Choroid plexus epithelial cell (primary cell): ENCODE measurements at regions not wholly inside any gene's neighbourhood (a gene's known extent, or its start where the extent isn't known, plus 50 kb on each side); places are given as distances from the start of the nearest gene placed in this dataset.
"Not testable (repeated sequence)": the region's sequence is repeated elsewhere in the genome, so short reads cannot be mapped to it uniquely, and the experiment has no call there.

Source experiments
- DNase-seq: peaks from one replicate; pipeline ENCODE4 v3.0.0-alpha.2; 2010; ENCODE audit warnings: low read depth
- H3K4me3 ChIP-seq: 2 replicates; pipeline ENCODE4 v1.5.1; 2011; ENCODE audit warnings: low read depth, mild to moderate bottlenecking, control low read depth, low read length, moderate library complexity
- CTCF ChIP-seq: conservative IDR thresholded peaks from 2 replicates; pipeline ENCODE4 v1.5.1; 2011; ENCODE audit warnings: low read depth, mild to moderate bottlenecking, control low read depth, inconsistent platforms, low read length, moderate library complexity

DNA sequence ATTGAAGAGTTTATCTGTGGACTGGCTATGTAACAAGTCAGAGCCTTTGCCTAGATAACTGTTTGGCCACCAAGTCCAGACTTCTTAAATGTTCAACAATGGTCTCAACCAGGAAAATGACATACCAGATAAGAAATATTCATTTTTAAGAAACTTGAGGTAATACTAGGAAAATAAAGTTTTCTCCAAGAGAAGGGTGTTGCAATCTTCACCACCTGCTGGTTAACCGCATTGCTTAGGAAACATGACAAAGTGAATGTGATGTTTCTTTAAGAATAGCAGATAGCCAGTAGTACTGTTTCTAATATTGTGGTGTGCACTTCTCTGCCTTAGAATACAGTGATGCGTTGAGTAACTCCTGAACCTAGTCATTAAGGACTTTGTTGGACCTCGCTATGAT, 321.5 kb upstream of the CADM2 start:
- TF ChIP-seq CTCF: no peak
- peak; percentile 5 for DNase-seq
- H3K4me3 ChIP-seq: no peak overlapping the region

GRCh38 chr3:84666468-84666867, 292.3 kb upstream of the CADM2 start:
- H3K4me3 ChIP-seq: no peak overlapping the region
- no peak for DNase-seq
- TF ChIP-seq CTCF: no peak

DNA sequence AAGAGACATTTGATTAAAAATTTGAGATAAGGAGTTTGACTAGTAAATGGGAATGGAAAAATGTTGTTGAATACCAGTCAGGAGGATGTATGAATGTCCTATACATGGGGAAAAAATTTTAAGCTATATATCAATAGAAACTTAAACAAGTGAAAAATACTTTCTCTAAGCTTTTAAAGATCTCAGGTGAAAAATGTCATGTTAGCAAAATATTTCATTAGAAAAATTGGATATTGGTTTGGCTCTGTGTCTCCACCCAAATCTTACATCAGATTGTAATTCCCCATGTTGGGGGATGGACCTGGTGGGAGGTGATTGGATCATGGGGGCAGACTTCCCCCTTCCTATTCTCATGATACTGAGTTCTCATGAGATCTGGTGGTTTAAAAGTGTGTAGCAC, 279.6 kb upstream of the CADM2 start:
- H3K4me3 ChIP-seq: no peak overlapping the region
- DNase-seq: no peak
- no peak for TF ChIP-seq CTCF

DNA sequence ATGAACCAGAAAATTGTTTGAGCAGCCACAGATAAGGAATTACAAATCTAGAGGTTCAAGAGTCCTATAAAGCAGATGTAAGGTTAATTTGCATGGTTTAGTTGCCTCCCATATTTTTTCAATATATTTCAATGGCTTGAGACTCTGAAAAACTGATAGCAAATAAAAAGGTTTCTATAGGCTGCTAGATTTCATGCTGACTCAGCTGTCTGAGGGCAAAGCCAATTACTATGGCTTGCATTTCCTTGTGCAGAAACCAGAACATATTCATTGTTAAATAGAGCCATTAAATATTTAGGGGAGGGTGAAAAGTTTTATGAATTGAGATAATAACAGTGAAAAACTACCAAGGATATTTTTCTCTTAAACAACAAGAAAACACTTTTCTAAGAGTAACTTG, 278.1 kb upstream of the CADM2 start:
- DNase-seq: no peak
- H3K4me3 ChIP-seq: no peak overlapping the region
- no peak for TF ChIP-seq CTCF

- no peak for DNase-seq
- H3K4me3 ChIP-seq: no peak overlapping the region
- TF ChIP-seq CTCF: no peak
Observed at GRCh38 chr3:84683493-84683892, 275.3 kb upstream of the CADM2 start.

- H3K4me3 ChIP-seq: no peak overlapping the region
- no peak for TF ChIP-seq CTCF
- DNase-seq: no peak
Observed at GRCh38 chr3:84685467-84685866, 273.3 kb upstream of the CADM2 start.

- DNase-seq: no peak
- H3K4me3 ChIP-seq: no peak overlapping the region
- TF ChIP-seq CTCF: no peak
Observed at GRCh38 chr3:84692261-84692660, 266.5 kb upstream of the CADM2 start.

GRCh38 chr3:84710288-84710687, 248.5 kb upstream of the CADM2 start:
- not testable (repeated sequence) for DNase-seq, H3K4me3 ChIP-seq
